ENCODE measurements at regions not wholly inside any gene's neighbourhood (a gene's known extent, or its start where the extent isn't known, plus 50 kb on each side); places are given as distances from the start of the nearest gene placed in this dataset.

DNA sequence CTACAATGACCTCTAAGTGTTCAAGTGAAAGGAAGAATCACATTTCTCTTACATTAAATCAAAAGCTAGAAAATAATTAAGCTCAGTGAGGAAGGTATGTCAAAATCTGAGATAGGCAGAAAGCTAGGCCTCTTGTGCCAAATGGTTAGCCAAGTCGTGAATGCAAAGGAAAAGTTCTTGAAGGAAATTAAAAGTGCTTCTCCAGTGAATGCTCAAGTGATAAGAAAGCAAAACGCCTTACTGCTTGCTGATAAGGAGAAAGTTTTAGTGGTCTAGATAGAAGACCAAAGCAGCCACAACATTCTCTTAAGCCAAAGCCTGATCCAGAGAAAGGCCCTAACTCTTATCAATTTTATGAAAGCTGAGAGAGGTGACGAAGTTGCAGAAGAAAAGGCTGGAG is 932.3 kb upstream of the ACVR2A start:
- no peak for TF ChIP-seq CTCF (IDR thresholded peaks at IDR 0.05)
- no peak for TF ChIP-seq POLR2A (IDR thresholded peaks at IDR 0.05)

Data from Peyer's patch (tissue), 4 donors.